Liver (tissue), 3 donors: ENCODE measurements at regions not wholly inside any gene's neighbourhood (a gene's known extent, or its start where the extent isn't known, plus 50 kb on each side); places are given as distances from the start of the nearest gene placed in this dataset.

Source experiments
- CTCF ChIP-seq: fragments of 150-350 bp; IDR thresholded peaks from 2 replicates; pipeline ENCODE4 v1.5.1; 2017; ENCODE audit warnings: improper control_type of control experiment, low read depth, low read length; ENCODE audit not compliant: missing input control
- SP1 ChIP-seq: IDR thresholded peaks from 2 replicates; pipeline ENCODE4 v1.6.1; 2018; ENCODE audit warnings: antibody characterized with exemption, mild to moderate bottlenecking
- TAF1 ChIP-seq: conservative IDR thresholded peaks from 2 replicates; pipeline ENCODE4 v1.6.1; 2016; ENCODE audit warnings: antibody characterized with exemption, mild to moderate bottlenecking
- donor health status: healthy.
- donor health status: healthy.

- TF ChIP-seq SP1 (no peak), CTCF (no peak), TAF1 (no peak)
Observed at GRCh38 chr20:10769700-10770099, 95.9 kb upstream of the JAG1 start.
